ENCODE measurements at regions not wholly inside any gene's neighbourhood (a gene's known extent, or its start where the extent isn't known, plus 50 kb on each side); places are given as distances from the start of the nearest gene placed in this dataset.
A peak's percentile ranks its signal among the peaks of the same experiment; 100 is the strongest.
"Not testable (repeated sequence)": the region's sequence is repeated elsewhere in the genome, so short reads cannot be mapped to it uniquely, and the experiment has no call there.

DNA sequence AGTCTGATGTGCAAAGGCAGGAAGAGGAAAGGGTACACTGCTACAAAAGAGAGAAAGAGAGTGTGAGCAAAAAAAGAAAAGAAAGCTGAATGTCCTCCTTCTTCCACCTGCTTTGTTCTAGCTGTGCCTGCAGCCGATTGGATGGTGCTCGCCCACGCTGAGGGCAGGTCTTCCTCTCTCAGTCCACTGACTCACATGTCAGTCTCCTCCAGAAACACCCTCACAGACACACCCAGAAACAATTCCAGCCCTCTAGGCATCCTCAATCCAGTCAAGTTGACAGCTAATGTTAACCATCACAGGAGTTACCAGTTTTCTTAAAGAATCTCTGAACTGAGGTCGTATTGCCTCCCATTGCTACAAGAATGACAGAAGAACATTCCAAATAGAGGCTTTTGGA, 411.9 kb upstream of the SASH1 start:
- DNase-seq = no peak

DNA sequence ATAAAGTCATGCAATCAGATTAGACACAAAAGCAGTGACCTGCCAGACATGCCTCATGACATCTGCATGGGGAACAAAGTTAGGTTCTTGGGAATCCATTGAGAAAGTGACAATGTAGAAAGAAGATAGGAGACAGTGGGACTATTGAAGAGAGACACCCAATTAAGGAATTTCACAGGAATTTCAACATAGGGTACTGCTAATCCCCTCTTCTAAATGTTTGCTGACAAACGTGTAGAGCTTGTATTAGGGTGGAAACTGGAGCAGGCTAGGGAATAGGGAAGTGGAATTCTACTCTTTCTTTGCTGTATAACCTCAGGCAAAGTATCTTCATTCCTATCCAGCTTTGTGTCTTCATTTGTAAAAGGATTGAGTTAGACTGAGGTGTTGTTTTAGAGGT, 409.4 kb upstream of the SASH1 start:
- DNase-seq = no peak

DNA sequence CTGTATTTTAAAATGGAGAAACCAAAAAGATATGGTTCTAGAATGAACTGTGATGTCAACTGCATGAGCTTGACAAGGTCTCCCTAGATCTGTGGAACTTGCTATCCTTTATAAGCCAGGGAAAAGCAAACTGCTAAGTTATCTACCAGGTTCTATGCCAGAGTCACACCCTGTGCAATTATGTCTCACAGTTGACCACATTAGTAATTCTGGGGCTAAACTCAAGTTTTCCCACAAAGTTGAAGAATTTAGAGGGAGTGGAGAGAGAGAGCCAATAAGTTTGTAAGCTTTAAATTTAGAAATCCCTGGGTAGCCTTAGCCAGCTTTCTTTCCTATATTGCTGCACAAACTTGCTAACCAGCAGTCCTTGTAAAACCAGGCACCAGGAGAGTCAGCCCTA, 407.0 kb upstream of the SASH1 start:
- DNase-seq = no peak

DNA sequence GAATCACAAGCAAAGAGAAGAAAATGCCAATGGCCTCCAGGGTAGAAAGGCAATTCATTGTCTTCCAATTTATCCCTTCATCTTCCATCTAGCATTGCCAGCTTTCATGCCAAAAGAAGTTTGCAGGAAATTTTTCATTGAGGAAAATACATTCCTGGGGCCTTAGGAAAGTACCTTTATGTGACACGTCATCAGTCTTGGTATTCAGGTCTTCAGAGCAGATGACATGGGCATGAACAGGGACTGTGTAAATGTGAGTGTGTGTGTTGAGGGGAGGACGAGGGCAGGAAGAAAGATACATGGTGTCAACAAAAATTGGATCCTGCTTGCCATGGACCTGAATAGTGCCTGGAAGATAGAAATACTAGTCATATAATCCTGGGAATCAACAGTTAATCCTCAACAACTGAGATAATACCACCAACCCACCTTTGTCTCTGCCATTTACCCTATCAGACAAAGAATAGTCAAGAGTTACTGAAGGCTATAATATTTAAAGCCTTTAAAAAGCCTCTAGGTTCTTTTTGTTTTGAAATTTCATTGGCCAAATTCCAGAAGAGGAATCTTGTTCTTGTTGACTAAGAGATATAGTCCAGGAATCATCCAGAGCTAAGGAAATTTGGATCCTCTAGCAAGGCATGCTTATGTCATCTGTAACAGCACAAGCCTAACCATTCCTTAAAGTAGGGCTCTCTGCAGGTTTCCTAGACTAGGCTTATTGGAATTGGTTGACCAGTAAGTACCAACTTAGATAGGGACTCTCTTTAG, 405.8 kb upstream of the SASH1 start:
- DNase-seq = no peak

DNA sequence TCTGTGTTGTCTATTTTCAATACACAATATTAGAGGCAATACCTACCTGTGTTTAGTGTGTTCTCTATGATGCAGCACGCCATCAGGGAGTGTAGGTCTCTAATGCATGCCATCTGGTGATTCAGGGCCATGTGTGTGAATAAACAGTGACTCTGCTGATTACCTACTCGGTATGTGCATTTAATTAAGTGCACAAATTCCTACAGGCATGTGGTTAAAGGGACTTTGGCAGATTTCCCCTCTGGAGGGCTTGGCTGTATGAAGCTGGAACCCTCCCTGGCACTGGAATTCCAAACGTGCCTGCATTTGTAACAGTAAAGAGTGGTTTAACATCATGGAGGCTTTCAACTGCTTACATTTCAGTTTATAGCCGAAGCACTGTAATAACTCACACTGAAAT, 401.5 kb upstream of the SASH1 start:
- DNase-seq = no peak

DNA sequence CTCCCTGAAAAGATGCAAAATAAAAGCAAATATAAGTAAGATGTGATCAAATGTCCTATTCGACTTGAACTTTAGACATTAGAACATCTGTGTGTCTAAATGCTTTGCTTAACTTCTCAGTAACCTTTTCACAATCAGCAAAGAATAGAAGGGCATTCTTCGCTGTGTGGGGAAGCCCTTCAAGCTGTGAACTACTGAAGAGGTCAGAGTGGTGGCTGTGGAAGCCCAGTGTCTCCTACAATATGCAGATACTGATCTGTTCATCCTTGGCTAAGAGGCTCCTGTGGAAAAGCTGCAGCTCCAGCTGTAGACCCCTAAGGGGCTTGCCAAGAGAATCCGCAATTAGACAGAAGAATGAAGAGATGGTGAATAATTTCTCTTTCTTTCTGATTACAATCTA, 400.3 kb upstream of the SASH1 start:
- DNase-seq = no peak

DNA sequence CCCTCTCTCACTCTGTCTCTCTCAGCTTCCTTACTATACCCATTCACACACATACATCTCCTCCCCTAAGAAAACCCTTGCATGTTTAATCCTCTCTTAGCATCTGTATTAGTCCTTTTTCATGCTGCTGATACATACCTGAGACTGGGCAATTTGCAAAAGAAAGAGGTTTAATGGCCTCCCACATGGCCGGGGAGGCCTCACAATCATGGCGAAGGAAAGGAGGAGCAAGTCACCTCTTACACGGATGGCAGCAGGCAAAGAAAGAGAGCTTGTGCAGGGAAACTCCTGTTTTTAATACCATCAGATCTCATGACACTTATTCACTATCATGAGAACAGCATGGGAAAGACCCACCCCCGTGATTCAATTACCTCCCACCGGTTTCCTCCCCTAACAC, 398.5 kb upstream of the SASH1 start:
- no peak for DNase-seq

DNA sequence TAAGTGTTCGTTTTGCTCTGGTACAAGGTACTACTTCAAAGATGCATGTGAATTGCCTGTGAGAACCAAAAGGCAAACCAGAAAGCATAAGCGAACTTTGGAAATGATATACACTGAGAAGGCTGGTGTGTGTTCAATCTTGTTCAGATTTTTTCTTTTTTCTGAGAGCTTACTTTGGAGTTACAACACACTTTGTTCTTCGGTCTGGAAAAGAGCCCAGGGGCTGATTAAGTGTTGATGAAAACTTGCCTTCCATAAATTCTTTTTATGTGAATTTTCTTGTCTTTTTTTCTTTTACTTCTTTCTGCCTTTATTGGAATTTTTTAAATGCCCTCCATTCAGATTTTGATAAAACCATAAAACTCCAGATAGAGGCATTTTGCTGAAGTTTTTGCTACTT, 395.1 kb upstream of the SASH1 start:
- no peak for DNase-seq

DNA sequence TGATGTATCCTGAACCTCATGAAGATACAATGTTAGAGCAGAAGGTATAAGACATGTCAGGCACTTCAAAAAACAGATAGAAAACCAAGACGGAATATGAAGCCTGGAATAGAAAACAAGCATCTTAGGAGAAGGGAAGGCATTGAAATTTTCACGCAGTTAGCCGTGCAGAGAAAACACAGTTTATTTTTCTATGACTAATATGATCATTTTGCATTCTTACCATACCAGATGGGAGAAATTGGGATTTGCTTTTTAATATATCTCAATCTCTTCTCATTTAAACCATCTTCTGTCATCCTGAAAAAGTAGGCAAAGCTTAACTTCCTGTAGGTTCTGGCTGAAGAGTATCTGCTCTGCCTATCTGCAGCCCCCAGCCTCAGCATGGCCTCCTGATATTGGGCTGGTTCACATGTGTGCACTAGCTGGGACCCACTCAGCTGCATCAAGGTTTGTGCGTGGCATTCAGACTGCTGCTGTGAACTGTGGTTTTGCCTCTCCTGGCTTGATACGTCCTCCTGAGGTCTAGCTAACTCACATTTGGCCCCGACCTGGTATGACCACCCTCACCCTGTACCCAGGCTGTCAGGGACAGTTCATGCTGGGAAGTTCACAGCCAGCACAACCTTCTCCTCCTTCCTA, 392.5 kb upstream of the SASH1 start:
- no peak for DNase-seq

DNA sequence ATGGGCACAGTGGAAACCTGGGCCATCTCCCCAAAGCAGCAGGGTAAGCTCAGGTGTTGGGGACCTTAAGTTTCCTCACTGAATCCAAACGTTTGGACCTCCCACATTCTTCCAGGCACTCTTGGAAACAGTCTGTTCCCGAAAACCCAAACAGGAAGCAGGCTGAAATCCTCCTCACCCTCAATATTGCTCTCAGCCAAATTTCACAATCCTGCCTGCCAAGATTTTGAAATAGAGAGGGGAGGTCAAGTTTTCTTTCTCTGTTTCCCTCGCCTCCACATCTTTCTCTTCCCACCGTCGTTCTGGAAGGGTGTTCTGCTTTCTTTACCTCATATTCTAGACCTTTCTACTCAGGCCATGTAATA, 392.0 kb upstream of the SASH1 start:
- DNase-seq = no peak

DNA sequence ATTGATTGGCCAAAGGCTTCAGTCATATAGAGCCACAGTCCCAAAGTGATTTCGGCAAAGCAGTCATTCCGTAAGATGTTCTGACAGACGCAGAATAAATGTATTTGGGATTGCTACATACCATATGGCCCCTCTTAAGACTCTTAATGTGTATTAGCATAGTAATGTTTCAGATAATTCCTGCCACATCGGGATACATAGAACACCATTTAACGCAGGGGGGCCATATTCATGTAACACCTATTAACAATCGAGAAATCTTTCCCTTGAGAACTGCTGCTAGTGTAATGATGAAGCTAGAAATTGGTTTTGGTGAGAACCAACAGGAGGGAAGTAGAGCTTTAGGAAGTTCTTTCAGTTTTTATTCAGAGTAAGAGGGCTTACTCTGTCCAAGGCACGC, 390.9 kb upstream of the SASH1 start:
- DNase-seq = no peak

DNA sequence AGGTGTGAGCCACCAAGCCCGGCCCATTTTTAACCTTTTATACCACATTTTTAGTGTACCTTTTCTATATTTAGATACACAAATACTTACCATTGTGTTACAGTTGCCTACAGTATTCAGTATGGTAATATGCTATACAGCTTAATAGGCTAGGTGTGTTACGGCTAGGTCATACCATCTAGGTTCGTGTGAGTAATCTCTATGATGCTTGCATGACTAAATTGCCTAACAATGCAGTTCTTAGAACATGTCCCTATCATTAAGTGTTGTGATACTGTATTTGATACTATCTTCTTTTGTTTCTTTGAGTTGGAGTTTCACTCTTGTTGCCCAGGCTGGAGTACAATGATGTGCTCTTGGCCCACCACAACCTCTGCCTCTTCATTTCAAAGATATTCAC, 387.7 kb upstream of the SASH1 start:
- no peak for DNase-seq

DNA sequence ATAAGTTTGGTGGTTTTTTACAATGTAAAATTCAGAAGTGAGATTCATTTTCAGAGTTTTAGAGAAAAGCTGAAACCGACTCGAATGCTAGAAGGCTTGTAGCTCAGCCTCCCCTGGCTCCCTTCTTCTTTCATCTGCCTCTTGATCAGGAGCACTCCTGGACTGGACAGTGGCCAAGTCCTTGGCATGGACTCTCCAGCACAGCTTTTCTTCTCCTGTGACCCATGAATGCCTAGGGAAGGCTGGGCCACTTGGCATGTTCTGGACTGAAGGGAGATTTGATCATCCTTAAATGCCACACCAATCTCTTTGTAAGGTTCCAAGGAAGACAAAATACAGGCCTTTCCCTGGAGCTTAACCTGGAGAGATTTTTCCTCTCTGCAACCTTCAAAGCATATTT, 384.0 kb upstream of the SASH1 start:
- DNase-seq = no peak

DNA sequence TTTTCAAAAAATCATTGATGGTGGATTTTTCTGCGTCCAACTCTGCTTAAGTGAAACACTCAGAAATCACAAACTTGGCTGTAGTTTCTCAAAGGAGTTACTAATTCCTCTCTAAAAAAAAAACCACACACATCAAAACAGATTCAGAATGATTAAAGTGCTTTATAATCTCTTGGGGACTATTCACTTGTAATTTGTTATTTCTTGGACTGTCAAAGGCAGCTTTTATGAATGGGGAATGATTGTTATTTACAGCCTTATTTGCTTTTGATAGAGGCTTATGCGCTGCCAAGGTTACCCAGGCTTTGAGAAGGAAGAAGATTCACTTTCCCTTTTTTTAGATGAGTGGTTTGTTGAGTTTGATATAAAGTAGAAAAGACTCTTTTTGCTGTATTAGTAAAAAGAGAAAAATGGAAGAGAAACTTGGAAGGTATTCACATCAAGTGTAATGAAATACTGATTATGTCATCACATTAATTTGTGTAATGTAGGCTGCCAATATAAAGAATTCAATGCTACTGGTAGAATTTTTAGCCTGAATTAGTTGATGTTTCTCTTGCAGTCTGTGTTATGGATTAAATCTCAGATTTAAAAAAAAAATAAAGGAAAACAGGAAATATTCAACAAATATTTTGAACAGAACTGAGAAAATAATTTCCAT, 381.0 kb upstream of the SASH1 start:
- DNase-seq = no peak

DNA sequence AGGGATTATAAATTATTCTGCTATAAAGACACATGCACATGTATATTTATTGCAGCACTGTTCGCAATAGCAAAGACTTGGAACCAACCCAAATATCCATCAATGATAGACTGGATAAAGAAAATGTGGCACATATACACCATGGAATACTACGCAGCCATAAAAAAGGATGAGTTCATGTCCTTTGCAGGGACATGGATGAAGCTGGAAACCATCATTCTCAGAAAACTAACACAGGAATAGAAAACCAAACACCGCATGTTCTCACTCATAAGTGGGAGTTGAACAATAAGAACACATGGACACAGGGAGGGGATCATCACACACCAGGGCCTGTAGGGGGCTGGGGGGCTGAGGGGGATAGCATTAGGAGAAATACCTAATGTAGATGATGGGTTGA, 377.2 kb upstream of the SASH1 start:
- DNase-seq = not testable (repeated sequence)

DNA sequence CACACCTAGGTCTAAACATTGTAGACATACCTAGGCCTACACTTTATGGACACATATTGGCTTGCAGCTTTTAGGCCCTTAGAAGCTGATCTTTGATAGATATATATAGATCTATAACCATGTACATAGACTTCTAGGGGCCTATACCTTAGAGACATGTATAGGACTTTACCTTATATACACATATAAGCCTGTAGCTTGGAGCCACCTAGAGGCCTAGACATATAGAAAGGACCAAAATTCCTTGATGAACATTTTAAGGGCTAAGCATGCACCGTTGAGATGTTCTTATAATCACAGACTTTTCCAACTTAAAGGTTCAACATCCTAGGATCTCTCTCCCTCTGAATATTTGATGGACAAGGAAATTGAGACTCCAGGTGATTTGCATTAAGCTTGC, 371.7 kb upstream of the SASH1 start:
- peak; percentile 54 for DNase-seq

DNA sequence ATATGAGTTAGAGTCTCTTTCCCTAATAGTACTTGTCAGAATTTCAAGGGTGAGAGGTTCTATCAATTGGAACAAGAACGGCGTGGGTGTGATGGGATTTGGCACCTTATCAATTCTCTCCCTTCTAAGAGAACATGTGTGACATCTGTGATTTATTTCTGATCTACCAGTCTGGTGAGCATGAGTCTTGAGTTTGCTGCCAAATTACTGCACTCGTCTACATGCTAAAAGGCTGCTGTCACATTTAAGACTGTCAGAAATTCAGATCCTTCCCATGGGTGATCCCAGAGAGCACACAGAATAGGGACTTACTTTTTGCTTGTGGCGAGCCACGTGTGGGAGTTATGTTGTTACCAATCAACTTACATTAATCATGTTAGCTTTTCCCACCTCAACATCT, 370.2 kb upstream of the SASH1 start:
- no peak for DNase-seq

DNA sequence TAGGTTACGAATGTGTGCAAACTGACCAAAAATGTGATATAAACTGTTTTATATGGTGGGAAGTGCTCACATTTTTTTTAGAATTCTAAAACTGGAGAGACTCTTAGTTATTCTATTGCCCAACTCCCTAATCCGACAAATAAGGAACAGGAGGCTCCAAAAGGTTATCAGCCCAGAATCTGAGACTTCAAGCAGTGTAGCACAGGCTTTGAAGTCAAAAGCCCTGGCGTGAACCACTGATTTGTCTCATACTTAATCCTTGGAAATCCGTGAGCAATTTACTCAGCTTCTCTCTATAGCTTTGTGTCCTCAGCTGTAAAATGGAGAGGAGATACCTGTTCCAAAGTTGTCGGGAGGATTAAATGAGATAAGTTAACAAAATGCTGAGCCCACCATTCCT, 368.8 kb upstream of the SASH1 start:
- DNase-seq = no peak

DNA sequence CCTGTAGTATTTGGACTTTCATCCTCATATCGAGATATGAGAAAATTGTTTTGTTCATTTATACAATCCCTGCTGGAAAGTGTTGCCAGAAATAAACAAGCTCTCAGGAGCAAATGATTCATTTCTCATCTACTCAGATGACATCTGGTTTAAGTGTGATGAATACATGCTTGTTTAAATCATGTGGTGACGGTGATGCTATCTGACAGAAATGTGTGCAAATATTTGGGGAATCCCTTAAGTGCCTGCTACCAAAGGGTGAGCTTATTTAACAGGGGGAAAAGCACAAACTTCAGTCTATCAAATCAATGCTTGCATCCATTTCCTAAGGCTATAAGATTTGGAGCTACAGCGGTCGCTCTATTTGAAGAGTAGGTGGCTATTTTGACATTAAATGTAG, 368.3 kb upstream of the SASH1 start:
- DNase-seq = peak; percentile 63

DNA sequence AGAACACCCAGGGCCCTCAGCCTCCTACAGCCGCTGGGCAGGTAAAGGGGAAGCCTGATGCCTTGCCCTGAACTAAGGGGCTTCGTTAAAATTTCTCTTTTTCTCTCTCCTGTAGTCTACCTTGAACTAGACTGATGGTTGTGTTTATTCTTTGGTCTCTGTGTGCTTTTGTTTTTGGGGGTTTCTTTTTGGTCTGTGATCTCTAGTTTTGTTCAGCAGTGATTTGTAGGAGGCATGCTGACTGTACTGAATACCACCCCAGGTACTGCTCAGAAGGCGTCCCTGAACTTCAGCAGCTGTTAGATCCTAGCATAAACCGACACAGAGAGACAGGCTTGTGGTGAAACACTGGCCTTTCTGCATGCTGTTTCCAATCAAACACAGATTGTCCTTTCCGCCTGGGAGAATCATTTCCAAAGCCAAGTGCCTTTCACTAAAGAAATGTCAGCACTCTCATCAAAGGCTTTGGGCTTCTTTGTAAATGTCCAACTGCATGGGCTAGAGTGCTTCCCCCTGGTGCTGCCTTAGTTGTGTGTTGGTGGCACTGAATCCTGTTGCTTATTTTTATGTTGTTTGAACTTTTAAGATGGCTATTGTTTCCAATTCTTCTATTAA, 364.7 kb upstream of the SASH1 start:
- no peak for DNase-seq

DNA sequence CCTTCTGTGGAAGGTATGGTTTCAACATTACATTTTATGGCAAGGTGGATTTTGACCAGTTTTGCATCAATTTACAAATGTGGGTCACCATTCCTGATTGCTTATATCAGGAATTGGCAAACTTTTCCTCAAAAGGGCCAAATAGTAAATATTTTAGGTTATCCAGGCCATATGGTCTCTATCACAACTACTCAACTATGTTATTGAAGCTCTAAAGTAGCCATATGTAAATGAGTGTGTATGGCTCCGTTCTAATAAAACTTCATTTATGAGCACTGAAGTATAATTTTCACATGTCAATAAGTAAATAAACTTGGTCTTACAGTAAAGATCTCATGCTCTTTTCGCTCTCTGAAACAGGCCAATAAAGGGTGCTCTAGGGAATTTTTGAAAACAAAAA, 362.7 kb upstream of the SASH1 start:
- no peak for DNase-seq

DNA sequence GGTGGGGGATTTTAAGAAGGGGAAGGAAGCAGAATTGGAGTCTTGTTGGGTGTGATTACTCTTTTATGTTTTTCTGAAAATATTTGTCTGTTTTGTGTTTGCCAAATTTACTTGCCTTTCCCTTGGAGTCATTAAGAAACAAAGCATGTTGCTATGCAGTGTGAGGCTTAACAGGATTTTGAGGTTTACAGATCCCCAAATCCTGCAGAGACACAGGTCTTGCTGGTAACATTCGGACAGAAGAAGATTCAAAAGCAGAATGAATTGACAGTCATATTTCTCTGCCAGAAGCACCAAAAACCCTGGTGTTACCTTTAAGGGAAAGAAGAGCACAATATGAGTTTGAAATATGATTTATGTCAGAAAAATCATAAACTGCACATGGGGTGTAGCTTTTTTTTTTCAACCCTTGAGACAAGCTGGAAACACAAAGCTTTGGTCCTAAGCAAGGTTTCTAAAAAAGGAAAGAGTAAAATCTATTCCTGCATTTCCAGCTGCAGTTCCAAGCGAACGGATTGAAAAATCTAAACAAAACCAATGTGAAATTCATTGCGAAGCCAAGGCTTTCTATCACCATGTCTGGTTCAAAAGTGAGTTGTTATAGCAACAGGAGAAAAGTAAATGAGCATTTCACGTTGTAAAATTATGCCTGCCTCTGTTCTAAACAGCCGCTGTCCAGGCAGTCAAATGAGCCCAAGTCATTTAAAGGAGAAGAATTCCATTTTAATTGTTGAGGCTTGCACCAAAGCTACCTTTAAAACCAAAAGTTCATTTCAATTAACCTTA, 358.9 kb upstream of the SASH1 start:
- DNase-seq = no peak

DNA sequence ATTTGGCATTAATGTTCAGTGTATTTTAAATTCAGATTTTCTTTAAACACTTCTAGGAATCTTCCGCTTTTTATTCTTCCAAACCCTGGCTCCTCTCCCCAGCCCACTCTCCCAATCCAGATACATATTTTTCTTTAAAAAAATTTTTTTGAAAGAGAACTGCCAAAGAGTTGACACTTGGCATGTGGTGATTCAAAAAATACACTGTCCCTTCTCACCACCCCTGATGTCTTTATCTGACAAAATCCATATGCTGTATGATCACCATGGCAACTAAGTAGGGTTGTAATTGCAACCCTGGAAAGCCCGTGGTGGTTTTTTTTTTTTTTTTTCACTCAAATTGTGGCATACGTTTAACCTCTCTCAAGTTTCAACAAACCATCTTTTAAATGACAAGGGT, 355.8 kb upstream of the SASH1 start:
- DNase-seq = peak; percentile 33

All from NCI-H748 treated with DMSO at 0.1 percent for 48 hours (cell line).